Fibroblast of the aortic adventitia (primary cell): ENCODE measurements at regions not wholly inside any gene's neighbourhood (a gene's known extent, or its start where the extent isn't known, plus 50 kb on each side); places are given as distances from the start of the nearest gene placed in this dataset.
"Not testable (repeated sequence)": the region's sequence is repeated elsewhere in the genome, so short reads cannot be mapped to it uniquely, and the experiment has no call there.

ENCODE experiments used
- DNase-seq: peaks from one replicate; pipeline ENCODE4 v3.0.0-alpha.2; 2010; ENCODE audit warnings: low read depth
- H3K4me3 ChIP-seq: 2 replicates; pipeline ENCODE4 v1.5.1; 2011; ENCODE audit warnings: low read depth, mild to moderate bottlenecking, control low read depth, low read length, moderate library complexity
- CTCF ChIP-seq: IDR thresholded peaks from 2 replicates; pipeline ENCODE4 v1.5.1; 2011; ENCODE audit warnings: mild to moderate bottlenecking, low read length, control low read depth, inconsistent platforms; ENCODE audit not compliant: insufficient read depth

DNA sequence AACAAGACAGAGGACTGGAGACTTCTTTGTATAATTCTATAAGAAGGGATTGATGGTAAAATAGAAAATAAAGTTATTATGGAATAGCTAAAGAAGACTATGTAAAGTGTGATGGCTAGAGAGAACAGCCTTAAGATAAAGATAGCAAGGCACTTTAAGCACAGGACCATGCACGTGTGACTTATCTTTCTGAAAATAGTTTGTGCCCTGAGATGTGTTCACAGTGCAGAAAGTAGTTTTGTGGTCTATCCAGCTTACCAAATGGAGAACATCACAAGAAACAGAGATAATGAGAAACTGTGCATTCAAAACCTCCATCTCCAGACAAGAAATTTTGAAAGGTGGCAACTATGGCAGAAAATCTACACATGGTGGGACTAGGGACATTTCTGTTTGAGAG lies 213.3 kb downstream of the PARM1 start:
- H3K4me3 ChIP-seq = no peak overlapping the region
- TF ChIP-seq CTCF = no peak
- no peak for DNase-seq

GRCh38 chr4:75144475-75144874 lies 211.6 kb downstream of the PARM1 start:
- DNase-seq = no peak
- no peak for TF ChIP-seq CTCF
- H3K4me3 ChIP-seq = no peak overlapping the region

- no peak for DNase-seq
- no peak overlapping the region for H3K4me3 ChIP-seq
- no peak for TF ChIP-seq CTCF
Measured at GRCh38 chr4:75142850-75143249, 209.9 kb downstream of the PARM1 start.

DNA sequence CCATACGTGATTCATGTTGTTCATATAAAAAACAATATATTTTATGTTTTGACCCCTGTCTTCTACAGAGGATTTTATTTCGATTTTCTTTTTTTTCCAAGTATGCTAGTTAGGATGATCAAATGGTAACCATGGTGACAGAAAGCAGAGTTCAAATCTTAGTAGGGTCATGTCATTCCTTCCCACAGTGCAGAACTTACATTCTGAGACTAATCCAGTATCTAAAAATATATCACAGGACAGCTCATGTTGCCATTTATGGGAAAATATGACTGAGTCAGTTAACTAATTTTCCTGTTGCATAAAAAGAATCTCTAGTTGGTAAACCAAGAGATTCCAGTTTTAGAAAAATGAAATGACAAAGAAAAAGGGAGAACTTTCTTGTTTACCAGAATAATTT lies 209.5 kb downstream of the PARM1 start:
- no peak for DNase-seq
- TF ChIP-seq CTCF = no peak
- H3K4me3 ChIP-seq = no peak overlapping the region

GRCh38 chr4:75141162-75141561 lies 208.2 kb downstream of the PARM1 start:
- no peak for TF ChIP-seq CTCF
- H3K4me3 ChIP-seq = no peak overlapping the region
- no peak for DNase-seq

DNA sequence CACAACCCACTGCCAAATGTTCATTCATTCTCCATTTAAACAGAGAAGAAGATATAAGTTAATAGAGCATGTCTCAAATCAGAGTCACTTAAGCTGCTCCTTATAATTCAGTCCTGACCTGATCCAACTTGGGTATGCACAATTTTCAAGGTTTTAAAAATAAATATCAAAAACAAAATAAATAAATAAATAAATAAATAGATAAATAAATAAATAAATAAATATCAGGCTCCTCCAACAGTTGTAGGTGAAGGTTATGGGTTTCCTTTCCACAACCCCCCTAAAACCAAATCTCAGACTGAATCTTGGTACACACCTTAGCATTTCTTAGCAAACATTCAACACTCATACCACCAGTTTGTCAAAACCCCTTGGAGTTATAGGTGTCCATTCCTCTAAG lies 204.4 kb downstream of the PARM1 start:
- no peak for TF ChIP-seq CTCF
- no peak overlapping the region for H3K4me3 ChIP-seq
- no peak for DNase-seq

- H3K4me3 ChIP-seq = no peak overlapping the region
- no peak for TF ChIP-seq CTCF
- no peak for DNase-seq
Measured at GRCh38 chr4:75135068-75135825, 202.3 kb downstream of the PARM1 start.

DNA sequence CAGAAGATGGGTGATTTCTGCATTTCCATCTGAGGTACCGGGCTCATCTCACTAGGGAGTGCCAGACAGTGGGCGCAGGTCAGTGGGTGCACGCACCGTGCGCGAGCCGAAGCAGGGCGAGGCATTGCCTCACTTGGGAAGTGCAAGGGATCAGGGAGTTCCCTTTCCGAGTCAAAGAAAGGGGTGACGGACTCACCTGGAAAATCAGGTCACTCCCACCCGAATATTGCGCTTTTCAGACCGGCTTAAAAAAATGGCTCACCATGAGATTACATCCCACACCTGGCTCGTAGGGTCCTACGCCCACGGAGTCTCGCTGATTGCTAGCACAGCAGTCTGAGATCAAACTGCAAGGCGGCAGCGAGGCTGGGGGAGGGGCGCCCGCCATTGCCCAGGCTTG lies 194.0 kb downstream of the PARM1 start:
- not testable (repeated sequence) for DNase-seq

More for the DNA sequence above, 194.0 kb downstream of the PARM1 start:
- H3K4me3 ChIP-seq = not testable (repeated sequence)
